BLaER1 treated with 17β-estradiol and CSF1 and Interleukin-3, amounts not matched to agents 10 nM and 100 nM (cell line): ENCODE measurements at regions not wholly inside any gene's neighbourhood (a gene's known extent, or its start where the extent isn't known, plus 50 kb on each side); places are given as distances from the start of the nearest gene placed in this dataset.

Source experiments
- H3K27ac ChIP-seq, 11 experiments: shearing (Covaris generic); formaldehyde crosslinking; 2 replicates each; pipeline ENCODE4 v1.8.1; 2022
- H3K27me3 ChIP-seq, 11 experiments: shearing (Covaris generic); formaldehyde crosslinking; 2 replicates each; pipeline ENCODE4 v1.8.1; 2022
- H3K36me3 ChIP-seq, 11 experiments: shearing (Covaris generic); formaldehyde crosslinking; 2 replicates each; pipeline ENCODE4 v1.8.1; 2022
- H3K4me1 ChIP-seq, 10 experiments: shearing (Covaris generic); formaldehyde crosslinking; 2 replicates each; pipeline ENCODE4 v1.8.1; 2022
- H3K4me2 ChIP-seq, 11 experiments: shearing (Covaris generic); formaldehyde crosslinking; 2 replicates each; pipeline ENCODE4 v1.8.1; 2022
- H3K4me3 ChIP-seq, 10 experiments: shearing (Covaris generic); formaldehyde crosslinking; 2 replicates each; pipeline ENCODE4 v1.8.1; 2022
- H3K9ac ChIP-seq, 11 experiments: shearing (Covaris generic); formaldehyde crosslinking; 2 replicates each; pipeline ENCODE4 v1.8.1; 2022
- H3K9me3 ChIP-seq, 11 experiments: shearing (Covaris generic); formaldehyde crosslinking; replicated peaks in 1 of 11; 2 replicates each; pipeline ENCODE4 v1.8.1; 2022
- H4K20me1 ChIP-seq, 11 experiments: shearing (Covaris generic); formaldehyde crosslinking; 2 replicates each; pipeline ENCODE4 v1.8.1; 2022
- Cebpa-rat ChIP-seq, 11 experiments: shearing (Covaris generic); IDR thresholded peaks; 2 replicates each; pipeline ENCODE4 v1.8.1; 2022

DNA sequence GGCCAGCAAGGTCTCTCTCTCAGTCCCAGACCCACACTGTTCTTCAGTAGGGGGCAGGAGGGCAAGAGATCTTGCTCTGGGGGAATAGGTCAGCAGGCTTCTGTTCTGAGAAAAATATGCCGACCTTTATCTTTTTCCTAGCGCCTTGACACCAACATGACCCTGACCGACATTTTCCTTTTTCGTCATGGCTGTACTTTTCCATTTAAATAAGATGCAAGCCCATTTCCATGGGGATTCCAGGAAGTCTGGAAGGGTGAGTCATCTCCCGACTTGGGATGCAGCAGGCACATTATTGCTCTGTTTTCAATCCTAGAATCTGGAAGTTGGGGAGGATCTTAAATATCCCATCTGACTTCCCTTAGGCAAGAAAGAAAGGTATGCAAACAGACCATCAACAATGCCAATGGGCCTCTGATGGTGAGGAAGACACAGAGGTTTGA, 261.5 kb upstream of the LRTM1 start:
- Histone ChIP-seq H3K9me3 (peaks cover 0 to 15% (median 0%) of the 10 kb centered on the region in 11 experiments; a peak in 5 of 22 replicates), H3K27ac (no peak overlapping the region), H3K36me3 (no peaks in the 10 kb centered on the region), H3K4me1 (peaks cover 0 to 16% (median 0%) of the 10 kb centered on the region in 10 experiments; a peak in 5 of 20 replicates), H3K27me3 (peaks cover 0 to 28% (median 0%) of the 10 kb centered on the region in 11 experiments; a peak in 4 of 22 replicates), H4K20me1 (no peaks in the 10 kb centered on the region), H3K4me3 (no peak overlapping the region), H3K4me2 (no peak overlapping the region), H3K9ac (no peak overlapping the region)
- no peak for TF ChIP-seq Cebpa-rat (IDR thresholded peaks at IDR 0.05)

DNA sequence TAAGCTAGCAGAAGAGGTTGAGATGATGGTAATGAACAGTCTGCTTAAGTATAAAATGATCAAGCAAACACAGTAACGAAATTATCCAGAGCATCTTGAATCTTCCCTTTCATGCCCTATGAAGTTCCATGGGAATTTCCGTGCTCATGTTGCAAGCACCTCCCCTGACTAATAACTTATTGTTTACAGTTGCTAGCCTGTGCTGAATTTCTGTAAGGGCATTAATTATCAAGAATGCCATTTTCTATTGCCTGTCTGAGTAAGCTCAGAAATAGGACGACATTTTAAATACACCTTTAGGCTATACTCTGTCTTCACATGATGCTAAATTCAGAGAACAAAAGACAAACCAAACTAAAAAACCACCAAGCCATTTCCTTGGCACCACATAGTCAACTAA, 257.5 kb upstream of the LRTM1 start:
- no peak overlapping the region for H3K27ac ChIP-seq
- no peak for TF ChIP-seq Cebpa-rat (IDR thresholded peaks at IDR 0.05)
- H3K9me3 ChIP-seq = peaks cover 0 to 15% (median 0%) of the 10 kb centered on the region in 11 experiments; a peak in 5 of 22 replicates
- no peaks in the 10 kb centered on the region for H4K20me1 ChIP-seq
- no peak overlapping the region for H3K4me2 ChIP-seq
- H3K4me1 ChIP-seq = no peaks in the 10 kb centered on the region
- no peak overlapping the region for H3K9ac ChIP-seq
- H3K27me3 ChIP-seq = peaks cover 0 to 22% (median 0%) of the 10 kb centered on the region in 11 experiments; a peak in 3 of 22 replicates
- no peak overlapping the region for H3K4me3 ChIP-seq
- no peaks in the 10 kb centered on the region for H3K36me3 ChIP-seq

DNA sequence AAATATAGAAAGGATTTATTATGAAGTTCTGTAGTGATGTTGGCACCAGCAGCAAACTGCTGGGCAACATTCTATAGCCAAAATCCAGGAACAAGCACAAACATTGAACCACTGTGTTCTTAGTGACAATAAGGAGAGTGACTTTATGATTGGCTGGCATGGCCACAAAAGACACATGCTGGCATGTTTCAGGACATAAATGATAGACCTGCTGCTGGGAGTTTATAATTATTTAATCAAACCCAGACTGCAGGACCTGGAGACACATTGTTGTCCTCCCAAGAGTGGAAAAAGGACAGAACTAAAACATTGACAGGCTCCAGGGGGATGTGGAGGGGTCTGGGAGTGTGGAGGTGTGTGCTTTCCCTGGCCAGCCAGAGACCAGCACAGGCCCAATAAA, 255.3 kb upstream of the LRTM1 start:
- Histone ChIP-seq H4K20me1 (no peaks in the 10 kb centered on the region), H3K9ac (no peak overlapping the region), H3K4me2 (no peak overlapping the region), H3K4me3 (no peak overlapping the region), H3K4me1 (no peaks in the 10 kb centered on the region), H3K36me3 (no peaks in the 10 kb centered on the region), H3K9me3 (peaks cover 0 to 1% (median 0%) of the 10 kb centered on the region in 11 experiments; a peak in 5 of 22 replicates), H3K27ac (no peak overlapping the region), H3K27me3 (peaks cover 0 to 28% (median 0%) of the 10 kb centered on the region in 11 experiments; a peak in 2 of 22 replicates)
- no peak for TF ChIP-seq Cebpa-rat (IDR thresholded peaks at IDR 0.05)

DNA sequence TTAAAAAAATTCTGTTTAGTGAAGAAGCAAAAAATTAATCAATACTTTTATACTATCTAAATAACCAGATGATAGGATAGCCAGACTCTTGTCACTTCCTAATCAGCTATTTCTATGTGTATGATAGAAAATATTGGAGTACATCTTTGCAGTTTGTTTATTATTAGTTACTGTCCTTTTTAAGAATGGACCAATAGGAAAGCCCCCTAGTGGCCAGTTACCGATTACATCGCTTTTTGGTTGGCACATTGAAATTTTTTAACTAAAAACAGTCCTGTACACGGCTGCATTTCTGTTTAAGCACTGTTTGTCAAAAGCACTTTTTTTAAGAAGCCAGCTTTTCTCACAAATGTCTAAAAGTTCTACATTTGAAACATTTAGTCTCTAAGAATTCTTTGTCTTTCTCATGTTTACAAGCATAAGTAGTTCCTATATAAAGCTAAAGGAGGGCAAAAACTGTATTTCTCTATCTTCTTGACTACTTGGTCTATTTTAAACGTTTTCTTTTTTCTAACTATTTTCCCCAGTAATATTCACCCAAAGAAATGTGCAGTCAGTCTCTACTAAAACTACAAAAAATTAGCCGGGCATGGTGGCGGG, 253.2 kb upstream of the LRTM1 start:
- H3K27me3 ChIP-seq = peaks cover 0 to 22% (median 0%) of the 10 kb centered on the region in 11 experiments; a peak in 2 of 22 replicates
- no peaks in the 10 kb centered on the region for H3K9me3 ChIP-seq
- no peak overlapping the region for H3K9ac ChIP-seq
- no peak overlapping the region for H3K4me3 ChIP-seq
- no peaks in the 10 kb centered on the region for H4K20me1 ChIP-seq
- no peaks in the 10 kb centered on the region for H3K36me3 ChIP-seq
- no peak for TF ChIP-seq Cebpa-rat (IDR thresholded peaks at IDR 0.05)
- no peaks in the 10 kb centered on the region for H3K4me1 ChIP-seq
- no peak overlapping the region for H3K27ac ChIP-seq
- H3K4me2 ChIP-seq = no peak overlapping the region

DNA sequence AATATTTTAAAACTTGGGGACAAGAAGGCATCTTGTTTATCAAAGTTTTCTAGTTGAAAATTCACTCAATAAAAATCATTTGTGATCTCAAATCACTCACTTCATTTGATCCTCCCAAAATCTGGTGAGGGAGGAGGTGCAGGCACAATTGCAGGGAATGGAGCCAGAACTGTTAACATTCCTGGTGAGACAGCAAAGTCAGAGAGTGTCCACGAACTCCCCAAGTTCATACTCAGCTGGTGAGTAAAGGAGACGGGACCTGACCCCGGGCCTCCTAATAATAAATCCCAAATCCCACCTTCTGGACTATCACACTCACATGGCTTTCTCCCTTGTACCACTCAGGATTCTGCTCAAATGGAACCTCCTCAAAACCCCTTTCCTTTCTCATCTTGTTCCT, 252.3 kb upstream of the LRTM1 start:
- Histone ChIP-seq H3K27ac (no peak overlapping the region), H3K27me3 (peaks cover 0 to 22% (median 0%) of the 10 kb centered on the region in 11 experiments; a peak in 2 of 22 replicates), H3K9me3 (no peaks in the 10 kb centered on the region), H3K36me3 (no peaks in the 10 kb centered on the region), H3K4me2 (no peak overlapping the region), H4K20me1 (no peaks in the 10 kb centered on the region), H3K4me3 (no peak overlapping the region), H3K9ac (no peak overlapping the region), H3K4me1 (no peaks in the 10 kb centered on the region)
- no peak for TF ChIP-seq Cebpa-rat (IDR thresholded peaks at IDR 0.05)

DNA sequence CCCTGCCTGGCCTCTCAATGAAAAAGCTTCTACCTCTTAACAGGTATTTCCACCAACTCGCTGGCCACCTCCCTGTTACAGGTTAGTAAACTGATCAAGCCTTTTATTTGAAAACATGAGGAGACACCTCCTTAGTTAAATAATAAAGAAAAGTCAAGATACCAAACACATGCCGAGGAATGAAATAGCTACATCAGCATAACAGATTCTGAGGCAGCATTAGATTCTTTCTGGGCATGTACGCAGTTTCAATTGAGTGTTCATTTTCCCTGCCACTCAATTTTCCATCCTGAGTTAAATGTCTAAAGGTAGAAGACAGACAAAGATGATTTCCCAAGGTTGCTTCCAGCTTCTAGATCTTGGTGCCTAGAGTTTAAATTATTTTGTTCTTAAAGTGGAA, 250.5 kb upstream of the LRTM1 start:
- Histone ChIP-seq H3K9ac (no peak overlapping the region), H3K27me3 (peaks cover 0 to 24% (median 0%) of the 10 kb centered on the region in 11 experiments; a peak in 4 of 22 replicates), H3K4me3 (no peak overlapping the region), H3K4me2 (no peak overlapping the region), H3K9me3 (peaks cover 0 to 2% (median 0%) of the 10 kb centered on the region in 11 experiments; a peak in 2 of 22 replicates), H3K27ac (no peak overlapping the region), H3K36me3 (no peaks in the 10 kb centered on the region), H4K20me1 (no peaks in the 10 kb centered on the region), H3K4me1 (no peaks in the 10 kb centered on the region)
- TF ChIP-seq Cebpa-rat (IDR thresholded peaks at IDR 0.05) = no peak

DNA sequence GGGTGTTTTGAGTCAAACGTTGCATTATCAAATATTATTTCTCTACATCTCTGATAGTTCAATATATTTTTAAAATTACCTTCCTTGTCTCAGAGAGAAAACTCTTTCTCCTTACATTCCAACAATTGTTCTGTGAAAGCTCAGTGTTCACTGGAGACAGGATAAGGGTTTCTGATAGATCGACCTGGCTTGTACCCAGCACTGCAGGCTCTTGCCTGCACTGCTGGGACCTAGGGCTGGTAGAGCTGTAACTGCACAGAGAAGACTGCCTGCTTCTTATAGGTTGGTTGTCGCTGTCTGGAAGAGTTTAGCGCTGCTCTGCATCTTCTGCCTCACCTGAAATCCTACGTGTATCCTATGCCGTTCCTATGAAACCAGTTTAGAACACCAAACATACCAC, 249.9 kb upstream of the LRTM1 start:
- Histone ChIP-seq H3K27ac (no peak overlapping the region), H3K27me3 (peaks cover 0 to 29% (median 0%) of the 10 kb centered on the region in 11 experiments; a peak in 4 of 22 replicates), H4K20me1 (no peaks in the 10 kb centered on the region), H3K9ac (no peak overlapping the region), H3K4me2 (no peak overlapping the region), H3K36me3 (no peaks in the 10 kb centered on the region), H3K9me3 (peaks cover 0 to 8% (median under 1%) of the 10 kb centered on the region in 11 experiments; a peak in 9 of 22 replicates), H3K4me1 (no peaks in the 10 kb centered on the region), H3K4me3 (no peak overlapping the region)
- TF ChIP-seq Cebpa-rat (IDR thresholded peaks at IDR 0.05) = no peak

DNA sequence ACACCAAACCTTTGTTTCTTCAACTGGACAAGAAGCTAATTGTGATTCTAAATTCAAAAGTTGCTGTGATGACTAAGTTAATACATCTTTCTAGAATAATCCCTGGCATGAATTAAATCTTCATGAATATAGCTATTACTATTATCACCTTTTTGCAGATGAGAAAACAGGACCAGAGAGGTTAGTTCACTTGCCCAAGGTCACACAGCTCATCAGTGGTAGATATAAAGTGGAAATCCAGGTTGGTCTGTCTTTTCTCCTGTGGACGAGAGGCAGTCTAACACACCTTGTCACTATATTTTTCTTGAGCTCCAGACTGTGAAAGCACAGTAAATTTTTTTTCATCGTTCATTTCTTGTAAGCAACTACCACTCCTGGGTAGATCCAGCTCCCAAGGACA, 247.6 kb upstream of the LRTM1 start:
- peaks cover 0 to 47% (median 0%) of the 10 kb centered on the region in 11 experiments; a peak in 4 of 22 replicates for H3K27me3 ChIP-seq
- no peak overlapping the region for H3K27ac ChIP-seq
- no peak for TF ChIP-seq Cebpa-rat (IDR thresholded peaks at IDR 0.05)
- H3K9ac ChIP-seq = no peak overlapping the region
- no peak overlapping the region for H3K4me2 ChIP-seq
- H3K36me3 ChIP-seq = no peaks in the 10 kb centered on the region
- no peaks in the 10 kb centered on the region for H4K20me1 ChIP-seq
- no peaks in the 10 kb centered on the region for H3K4me1 ChIP-seq
- H3K9me3 ChIP-seq = peaks cover 0 to 21% (median 10%) of the 10 kb centered on the region in 11 experiments; a peak in 11 of 22 replicates
- no peak overlapping the region for H3K4me3 ChIP-seq

DNA sequence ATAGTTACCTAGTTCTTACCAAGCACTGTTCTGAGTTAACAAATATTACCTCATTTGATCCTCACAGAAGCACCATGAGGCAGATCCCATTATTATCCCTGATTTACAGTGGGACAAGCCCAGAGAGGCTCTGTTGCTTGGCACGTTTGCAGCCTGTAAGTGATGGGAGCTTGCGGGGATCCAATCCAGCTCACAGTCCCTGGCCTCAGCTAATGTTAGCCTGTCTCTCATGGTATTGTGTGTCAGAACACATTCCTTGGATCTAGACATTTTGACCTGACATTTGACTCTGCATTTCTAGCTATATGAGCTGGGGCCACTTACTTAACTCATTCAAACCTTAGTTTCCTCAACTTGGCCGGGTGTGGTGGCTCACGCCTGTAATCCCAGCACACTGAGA, 246.9 kb upstream of the LRTM1 start:
- no peak for TF ChIP-seq Cebpa-rat (IDR thresholded peaks at IDR 0.05)
- Histone ChIP-seq H3K9me3 (peaks cover 0 to 21% (median 10%) of the 10 kb centered on the region in 11 experiments; a peak in 11 of 22 replicates), H3K27ac (no peak overlapping the region), H4K20me1 (no peaks in the 10 kb centered on the region), H3K27me3 (peaks cover 0 to 54% (median 0%) of the 10 kb centered on the region in 11 experiments; a peak in 4 of 22 replicates), H3K36me3 (no peaks in the 10 kb centered on the region), H3K4me2 (no peak overlapping the region), H3K9ac (no peak overlapping the region), H3K4me3 (no peak overlapping the region), H3K4me1 (no peaks in the 10 kb centered on the region)

DNA sequence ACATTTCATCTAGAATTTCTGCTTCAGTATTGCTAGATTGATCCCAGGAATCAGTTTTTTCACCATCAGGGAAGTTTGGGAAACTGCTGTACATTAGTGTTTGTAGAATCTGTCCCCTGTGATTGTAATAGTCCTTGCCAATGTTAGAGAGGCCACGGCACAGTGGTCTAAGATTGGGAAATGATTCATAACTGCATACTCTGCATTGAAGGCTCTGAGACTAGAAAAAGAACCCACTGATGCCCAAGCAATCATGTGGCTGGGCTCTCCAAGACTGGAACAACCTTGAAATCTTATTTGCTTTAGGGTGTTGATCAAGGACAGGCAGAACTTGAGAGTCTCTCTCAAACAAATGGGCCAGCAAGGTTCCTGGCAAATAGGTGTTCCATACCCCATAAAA, 245.6 kb upstream of the LRTM1 start:
- Histone ChIP-seq H3K9me3 (peaks cover 0 to 21% (median 10%) of the 10 kb centered on the region in 11 experiments; a peak in 11 of 22 replicates), H4K20me1 (no peaks in the 10 kb centered on the region), H3K27me3 (peaks cover 0 to 56% (median 0%) of the 10 kb centered on the region in 11 experiments; a peak in 5 of 22 replicates), H3K9ac (no peak overlapping the region), H3K4me2 (no peak overlapping the region), H3K27ac (no peak overlapping the region), H3K4me3 (no peak overlapping the region), H3K4me1 (no peaks in the 10 kb centered on the region), H3K36me3 (no peaks in the 10 kb centered on the region)
- TF ChIP-seq Cebpa-rat (IDR thresholded peaks at IDR 0.05) = no peak
